A549 (cell line): ENCODE measurements at regions not wholly inside any gene's neighbourhood (a gene's known extent, or its start where the extent isn't known, plus 50 kb on each side); places are given as distances from the start of the nearest gene placed in this dataset.

Experiments
- FOSL2 ChIP-seq, 2 experiments: fragments of 450-650 bp in 1 of 2; fragments of >200 bp in 1 of 2; sonication (Bioruptor Twin) in 1 of 2; formaldehyde crosslinking; IDR thresholded peaks; 2 replicates each; pipeline versions ENCODE4 v1.5.0 to v1.6.1; 2016 to 2020; ENCODE audit warnings: mild to moderate bottlenecking in 1 of 2, moderate library complexity in 1 of 2
- HMGXB4 ChIP-seq: fragments of 250-450 bp; sonication (Bioruptor Pico); IDR thresholded peaks from 2 replicates; pipeline ENCODE4 v1.5.0; 2021; ENCODE audit warnings: mild to moderate bottlenecking, moderate library complexity, borderline replicate concordance
- HOXA7 ChIP-seq: fragments of 250-450 bp; sonication (Bioruptor Pico); IDR thresholded peaks from 2 replicates; pipeline ENCODE4 v1.5.0; 2020; ENCODE audit warnings: mild to moderate bottlenecking, moderate library complexity
- PHF8 ChIP-seq: fragments of 200-600 bp; sonication (generic); IDR thresholded peaks from 2 replicates; pipeline ENCODE4 v1.6.1; 2016; ENCODE audit warnings: low read depth, mild to moderate bottlenecking, antibody characterized with exemption, moderate library complexity, borderline replicate concordance
- POLR2A ChIP-seq: IDR thresholded peaks from 2 replicates; pipeline ENCODE4 v1.6.1; 2012; ENCODE audit warnings: mild to moderate bottlenecking, low read length
- POLR2AphosphoS2 ChIP-seq: conservative IDR thresholded peaks from 2 replicates; pipeline ENCODE4 v1.6.1; 2012; ENCODE audit warnings: low read length, improper control_type of control experiment, inconsistent platforms
- RCOR1 ChIP-seq: fragments of 150-350 bp; IDR thresholded peaks from 2 replicates; pipeline ENCODE4 v1.6.1; 2014; ENCODE audit warnings: antibody characterized with exemption, low read length, low read depth
- REST ChIP-seq: fragments of 200-600 bp; sonication (generic); IDR thresholded peaks from 2 replicates; pipeline ENCODE4 v1.6.1; 2016; ENCODE audit warnings: antibody characterized with exemption, mild to moderate bottlenecking, moderate library complexity
- TF ChIP-seq, protein P1 (sequence below): fragments of >200 bp; sonication (Bioruptor Twin); formaldehyde crosslinking; IDR thresholded peaks from 3 replicates; pipeline ENCODE4 v1.5.1; 2016

GRCh38 chr2:2796207-2796606 is 465.1 kb upstream of the MYT1L start:
- TF ChIP-seq, protein P1, sequence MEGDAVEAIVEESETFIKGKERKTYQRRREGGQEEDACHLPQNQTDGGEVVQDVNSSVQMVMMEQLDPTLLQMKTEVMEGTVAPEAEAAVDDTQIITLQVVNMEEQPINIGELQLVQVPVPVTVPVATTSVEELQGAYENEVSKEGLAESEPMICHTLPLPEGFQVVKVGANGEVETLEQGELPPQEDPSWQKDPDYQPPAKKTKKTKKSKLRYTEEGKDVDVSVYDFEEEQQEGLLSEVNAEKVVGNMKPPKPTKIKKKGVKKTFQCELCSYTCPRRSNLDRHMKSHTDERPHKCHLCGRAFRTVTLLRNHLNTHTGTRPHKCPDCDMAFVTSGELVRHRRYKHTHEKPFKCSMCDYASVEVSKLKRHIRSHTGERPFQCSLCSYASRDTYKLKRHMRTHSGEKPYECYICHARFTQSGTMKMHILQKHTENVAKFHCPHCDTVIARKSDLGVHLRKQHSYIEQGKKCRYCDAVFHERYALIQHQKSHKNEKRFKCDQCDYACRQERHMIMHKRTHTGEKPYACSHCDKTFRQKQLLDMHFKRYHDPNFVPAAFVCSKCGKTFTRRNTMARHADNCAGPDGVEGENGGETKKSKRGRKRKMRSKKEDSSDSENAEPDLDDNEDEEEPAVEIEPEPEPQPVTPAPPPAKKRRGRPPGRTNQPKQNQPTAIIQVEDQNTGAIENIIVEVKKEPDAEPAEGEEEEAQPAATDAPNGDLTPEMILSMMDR, result no peak
- TF ChIP-seq POLR2A, result no peak
- no peak for TF ChIP-seq PHF8
- no peak for TF ChIP-seq REST
- TF ChIP-seq RCOR1, result no peak
- TF ChIP-seq POLR2AphosphoS2, result no peak
- TF ChIP-seq HMGXB4, result no peak
- no peak for TF ChIP-seq HOXA7 (CRISPR knock-in tag)
- no peak for TF ChIP-seq FOSL2 (IDR thresholded peaks at IDR 0.05)
- no peak for TF ChIP-seq FOSL2 (CRISPR knock-in tag; IDR thresholded peaks at IDR 0.05)
